CD14-positive monocyte (primary cell): ENCODE measurements at regions not wholly inside any gene's neighbourhood (a gene's known extent, or its start where the extent isn't known, plus 50 kb on each side); places are given as distances from the start of the nearest gene placed in this dataset.

Experiments used
- DNase-seq, 3 donors: peaks; one replicate each; pipeline ENCODE4 v3.0.0-alpha.2; 2011 to 2022
- H2AFZ ChIP-seq: 2 replicates; pipeline ENCODE4 v1.6.0; 2012; ENCODE audit warnings: mild to moderate bottlenecking, low read depth, low read length, inconsistent platforms; ENCODE audit not compliant: insufficient read depth, poor library complexity, severe bottlenecking
- H3K27ac ChIP-seq, 2 donors: 1 replicate in 1 of 2; 2 replicates in 1 of 2; pipeline ENCODE4 v1.5.1; 2012 to 2013; ENCODE audit warnings: low read length in 2 of 2, control low read depth in 1 of 2, inconsistent platforms in 1 of 2, low read depth in 1 of 2, mild to moderate bottlenecking in 1 of 2
- H3K27me3 ChIP-seq, 2 donors: one replicate each; pipeline versions ENCODE4 v1.6.0 to v1.6.1; 2011 to 2013; ENCODE audit warnings: low read length in 2 of 2; ENCODE audit not compliant: control insufficient read depth in 2 of 2, insufficient read depth in 2 of 2
- H3K36me3 ChIP-seq, 2 donors: replicated peaks in 1 of 2; 1 replicate in 1 of 2; 2 replicates in 1 of 2; pipeline versions ENCODE4 v1.5.1 to v1.6.1; 2012 to 2013; ENCODE audit warnings: low read length in 2 of 2, control low read depth in 1 of 2, inconsistent platforms in 1 of 2, mild to moderate bottlenecking in 1 of 2; ENCODE audit not compliant: insufficient read depth in 2 of 2, control insufficient read depth in 1 of 2
- H3K4me1 ChIP-seq, 2 donors: 1 replicate in 1 of 2; 2 replicates in 1 of 2; pipeline versions ENCODE4 v1.5.1 to v1.6.1; 2012 to 2013; ENCODE audit warnings: low read length in 2 of 2, control low read depth in 1 of 2, inconsistent platforms in 1 of 2, mild to moderate bottlenecking in 1 of 2, moderate library complexity in 1 of 2; ENCODE audit not compliant: insufficient read depth in 2 of 2, control insufficient read depth in 1 of 2
- H3K4me2 ChIP-seq: replicated peaks from 2 replicates; pipeline ENCODE3; 2012; ENCODE audit warnings: low read length, moderate library complexity, mild to moderate bottlenecking; ENCODE audit not compliant: poor library complexity, severe bottlenecking; ENCODE audit errors: extremely low read depth
- H3K4me3 ChIP-seq, 3 experiments: fragments of 200-600 bp in 1 of 3; sonication (generic) in 1 of 3; replicated peaks in 1 of 3; 1 replicate in 2 of 3; 2 replicates in 1 of 3; pipeline ENCODE4 v1.5.1; 2011 to 2013; ENCODE audit warnings: low read length in 3 of 3, mild to moderate bottlenecking in 3 of 3, control low read depth in 2 of 3, low read depth in 2 of 3, inconsistent platforms in 1 of 3, moderate library complexity in 1 of 3
- H3K79me2 ChIP-seq: 2 replicates; pipeline ENCODE4 v1.6.0; 2012; ENCODE audit warnings: mild to moderate bottlenecking, control low read depth, inconsistent platforms, low read length, moderate library complexity; ENCODE audit not compliant: insufficient read depth
- H3K9ac ChIP-seq: 2 replicates; pipeline ENCODE4 v1.6.0; 2017; ENCODE audit warnings: low read length, mild to moderate bottlenecking; ENCODE audit not compliant: insufficient read depth, poor library complexity, severe bottlenecking
- H3K9me3 ChIP-seq, 2 donors: replicated peaks in 1 of 2; 1 replicate in 1 of 2; 2 replicates in 1 of 2; pipeline versions ENCODE4 v1.5.1 to v1.6.1; 2012 to 2013; ENCODE audit warnings: low read length in 2 of 2, control low read depth in 1 of 2; ENCODE audit not compliant: control insufficient read depth in 1 of 2, insufficient read depth in 1 of 2
- H4K20me1 ChIP-seq: 2 replicates; pipeline ENCODE4 v1.6.0; 2012; ENCODE audit warnings: mild to moderate bottlenecking, low read length, control low read depth, moderate library complexity; ENCODE audit not compliant: insufficient read depth
- H3K27ac Mint-ChIP-seq, 7 donors: one replicate each; pipeline ENCODE4 v1.8.0; 2020; ENCODE audit warnings: mild to moderate bottlenecking in 7 of 7, mixed read lengths in 7 of 7, moderate library complexity in 6 of 7, inconsistent platforms in 2 of 7
- H3K27me3 Mint-ChIP-seq, 3 donors: one replicate each; pipeline ENCODE4 v1.8.0; 2021 to 2022; ENCODE audit warnings: low read depth in 3 of 3, mild to moderate bottlenecking in 3 of 3, mixed read lengths in 3 of 3, moderate library complexity in 3 of 3, inconsistent platforms in 1 of 3
- H3K36me3 Mint-ChIP-seq, 2 donors: one replicate each; pipeline ENCODE4 v1.8.0; 2020; ENCODE audit warnings: mixed read lengths in 2 of 2, inconsistent platforms in 1 of 2, mild to moderate bottlenecking in 1 of 2
- H3K4me1 Mint-ChIP-seq: one replicate; pipeline ENCODE4 v1.8.0; 2020; ENCODE audit warnings: mild to moderate bottlenecking, mixed read lengths
- H3K4me3 Mint-ChIP-seq, 2 donors: one replicate each; pipeline ENCODE4 v1.8.0; 2020; ENCODE audit warnings: mild to moderate bottlenecking in 2 of 2, mixed read lengths in 2 of 2, moderate library complexity in 1 of 2
- H3K9me3 Mint-ChIP-seq, 7 donors: one replicate each; pipeline ENCODE4 v1.8.0; 2020 to 2022; ENCODE audit warnings: mixed read lengths in 7 of 7, mild to moderate bottlenecking in 6 of 7, moderate library complexity in 6 of 7, inconsistent platforms in 2 of 7
- WGBS: methylation state at CpG from one replicate; pipeline ENCODE4 v1.1.5; 2013; ENCODE audit warnings: missing lambda C conversion rate; ENCODE audit not compliant: insufficient coverage; 5-methylcytosine and 5-hydroxymethylcytosine counted together
- intact Hi-C, 2 donors: fragments of 100-400 bp; cut with micrococcal nuclease; formaldehyde crosslinking; loops; one replicate each; pipeline versions ENCODE4 v1.15.0 to v1.15.1; 2023
- TF ChIP-seq, protein P1 (sequence below): fragments of 200-600 bp; IDR thresholded peaks from one replicate; pipeline ENCODE4 v1.8.0; 2022; ENCODE audit warnings: antibody characterized with exemption, mild to moderate bottlenecking

DNA sequence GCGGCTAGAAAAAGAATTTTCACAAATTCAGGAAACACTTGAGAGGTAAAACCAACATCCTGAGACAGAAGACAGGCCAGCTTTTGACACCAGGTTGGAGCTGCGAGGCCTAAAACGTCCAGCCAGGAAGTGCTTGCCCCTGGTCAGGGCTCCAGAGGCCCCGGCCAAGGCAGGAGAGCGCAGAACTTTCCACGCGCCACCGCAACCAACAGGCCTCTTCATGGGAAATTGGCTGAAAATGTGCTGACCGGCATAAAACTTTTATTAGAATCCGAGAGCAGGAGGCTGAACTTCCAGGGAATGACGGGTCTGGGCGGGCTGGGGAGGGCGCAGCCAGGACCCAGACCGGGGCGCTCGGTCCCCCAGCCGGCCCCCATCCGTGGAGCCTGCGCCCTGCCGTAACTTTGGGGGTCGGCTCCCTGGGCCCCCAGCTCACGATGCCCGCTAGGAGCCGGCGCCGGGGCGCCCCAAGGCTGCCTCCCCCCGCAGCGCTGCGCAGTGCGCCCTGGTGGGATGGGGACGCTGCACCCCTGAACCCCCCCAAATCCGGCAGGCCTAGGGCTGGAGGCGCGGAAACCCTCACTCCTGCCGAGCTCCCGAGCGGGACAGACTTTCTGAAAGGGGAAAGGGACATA lies 414.0 kb upstream of the MKI67 start:
- TF ChIP-seq, protein P1, sequence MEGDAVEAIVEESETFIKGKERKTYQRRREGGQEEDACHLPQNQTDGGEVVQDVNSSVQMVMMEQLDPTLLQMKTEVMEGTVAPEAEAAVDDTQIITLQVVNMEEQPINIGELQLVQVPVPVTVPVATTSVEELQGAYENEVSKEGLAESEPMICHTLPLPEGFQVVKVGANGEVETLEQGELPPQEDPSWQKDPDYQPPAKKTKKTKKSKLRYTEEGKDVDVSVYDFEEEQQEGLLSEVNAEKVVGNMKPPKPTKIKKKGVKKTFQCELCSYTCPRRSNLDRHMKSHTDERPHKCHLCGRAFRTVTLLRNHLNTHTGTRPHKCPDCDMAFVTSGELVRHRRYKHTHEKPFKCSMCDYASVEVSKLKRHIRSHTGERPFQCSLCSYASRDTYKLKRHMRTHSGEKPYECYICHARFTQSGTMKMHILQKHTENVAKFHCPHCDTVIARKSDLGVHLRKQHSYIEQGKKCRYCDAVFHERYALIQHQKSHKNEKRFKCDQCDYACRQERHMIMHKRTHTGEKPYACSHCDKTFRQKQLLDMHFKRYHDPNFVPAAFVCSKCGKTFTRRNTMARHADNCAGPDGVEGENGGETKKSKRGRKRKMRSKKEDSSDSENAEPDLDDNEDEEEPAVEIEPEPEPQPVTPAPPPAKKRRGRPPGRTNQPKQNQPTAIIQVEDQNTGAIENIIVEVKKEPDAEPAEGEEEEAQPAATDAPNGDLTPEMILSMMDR: no peak
- no peak for DNase-seq
- H4K20me1 ChIP-seq: no peaks in the 10 kb centered on the region
- no peak overlapping the region for H3K9ac ChIP-seq
- H3K9me3 Mint-ChIP-seq: peaks cover 0 to 2% (median 0%) of the 10 kb centered on the region in 7 donors
- peak overlapping the region in 1 of 2 donors; percentile 87 for H3K4me3 Mint-ChIP-seq
- peaks cover 44 to 55% of the 10 kb centered on the region in 2 donors for H3K27me3 ChIP-seq
- H3K4me2 ChIP-seq: no peak overlapping the region
- H3K4me1 Mint-ChIP-seq: no peaks in the 10 kb centered on the region
- H3K27me3 Mint-ChIP-seq: peaks cover 45 to 58% (median 50%) of the 10 kb centered on the region in 3 donors
- no peak overlapping the region for H2AFZ ChIP-seq
- 6% methylated on average over 23 of the region's 38 CpGs for WGBS
- no peaks in the 10 kb centered on the region for H3K36me3 Mint-ChIP-seq
- H3K4me3 ChIP-seq: no peak overlapping the region
- no peaks in the 10 kb centered on the region for H3K79me2 ChIP-seq
- intact Hi-C loops: no loop called here
- peaks cover 0 to 6% of the 10 kb centered on the region in 2 donors for H3K9me3 ChIP-seq
- no peak overlapping the region for H3K27ac Mint-ChIP-seq
- no peaks in the 10 kb centered on the region for H3K4me1 ChIP-seq
- H3K27ac ChIP-seq: no peak overlapping the region
- no peaks in the 10 kb centered on the region for H3K36me3 ChIP-seq

DNA sequence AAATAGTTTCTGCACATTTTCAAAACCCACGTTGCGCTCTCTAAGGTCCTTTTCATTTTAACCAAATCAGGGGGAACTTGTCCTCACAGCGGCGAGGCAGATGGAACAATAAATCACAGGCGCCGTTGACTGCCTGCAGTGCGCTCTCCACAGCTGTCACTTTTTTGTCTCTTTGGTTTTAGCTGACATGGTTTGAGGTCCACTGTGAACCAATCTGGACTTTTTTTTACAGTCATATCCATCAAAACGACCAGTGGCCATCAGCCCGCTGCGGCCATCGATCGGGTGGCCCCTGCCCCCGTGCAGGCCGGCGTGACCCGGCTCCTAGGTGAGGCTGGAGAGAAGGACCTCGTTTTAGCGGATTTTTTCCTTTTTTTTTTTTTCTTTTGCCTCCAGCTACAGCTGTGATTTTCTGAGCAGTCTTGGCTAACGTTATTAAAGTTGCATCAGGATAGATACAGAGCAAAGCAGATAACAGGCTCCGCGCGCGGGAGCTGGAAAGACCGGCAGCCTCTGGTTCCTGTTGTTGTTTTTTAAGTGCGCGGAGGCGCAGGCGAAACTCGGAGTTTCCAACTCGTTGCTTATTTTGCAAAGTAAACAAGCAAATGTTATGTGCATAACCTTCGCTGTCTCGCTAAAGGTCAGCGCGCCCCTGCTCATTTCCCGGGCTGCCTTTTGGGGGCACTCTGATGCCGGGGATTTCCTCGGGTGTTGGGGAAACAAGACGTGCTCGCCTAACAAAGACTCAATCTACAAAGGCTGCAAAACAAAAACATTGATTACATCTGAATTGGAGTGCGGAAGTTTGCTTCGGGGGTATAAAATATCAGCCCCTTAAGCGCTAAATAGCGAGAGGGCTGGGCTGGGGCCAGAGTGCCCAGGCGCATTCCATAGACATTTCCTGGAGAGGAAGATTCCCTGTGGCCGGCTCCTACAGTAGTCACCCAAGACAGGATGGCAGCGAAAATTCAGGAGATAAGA lies 414.8 kb upstream of the MKI67 start:
- intact Hi-C loops: no loop called here
- no peaks in the 10 kb centered on the region for H4K20me1 ChIP-seq
- TF ChIP-seq, protein P1: no peak
- peaks cover 0 to 6% of the 10 kb centered on the region in 2 donors for H3K9me3 ChIP-seq
- H3K36me3 Mint-ChIP-seq: no peaks in the 10 kb centered on the region
- no peak for DNase-seq
- no peak overlapping the region for H3K4me3 ChIP-seq
- peaks cover 44 to 57% of the 10 kb centered on the region in 2 donors for H3K27me3 ChIP-seq
- no peaks in the 10 kb centered on the region for H3K36me3 ChIP-seq
- no peak overlapping the region for H2AFZ ChIP-seq
- H3K9ac ChIP-seq: no peak overlapping the region
- no peaks in the 10 kb centered on the region for H3K4me1 ChIP-seq
- H3K79me2 ChIP-seq: no peaks in the 10 kb centered on the region
- WGBS: 4% methylated on average over 41 of the region's 46 CpGs
- no peak overlapping the region for H3K27ac ChIP-seq
- H3K27ac Mint-ChIP-seq: no peak overlapping the region
- peak overlapping the region in 1 of 2 donors; percentile 87 for H3K4me3 Mint-ChIP-seq
- H3K4me2 ChIP-seq: no peak overlapping the region
- no peaks in the 10 kb centered on the region for H3K4me1 Mint-ChIP-seq
- H3K27me3 Mint-ChIP-seq: peaks cover 47 to 59% (median 50%) of the 10 kb centered on the region in 3 donors
- H3K9me3 Mint-ChIP-seq: peaks cover 0 to 2% (median 0%) of the 10 kb centered on the region in 7 donors
